Left kidney (tissue), 1 donor: ENCODE measurements at regions not wholly inside any gene's neighbourhood (a gene's known extent, or its start where the extent isn't known, plus 50 kb on each side); places are given as distances from the start of the nearest gene placed in this dataset.
"Not testable (repeated sequence)": the region's sequence is repeated elsewhere in the genome, so short reads cannot be mapped to it uniquely, and the experiment has no call there.

Source experiments
- DNase-seq: peaks from one replicate; pipeline ENCODE4 v3.0.0-alpha.2; 2013

- no peak for DNase-seq
Measured at GRCh38 chr3:30299674-30300385, 306.6 kb upstream of the TGFBR2 start.

GRCh38 chr3:30300809-30301208, 305.6 kb upstream of the TGFBR2 start:
- no peak for DNase-seq

GRCh38 chr3:30302027-30302426, 304.4 kb upstream of the TGFBR2 start:
- no peak for DNase-seq

- no peak for DNase-seq
Measured at GRCh38 chr3:30303770-30304169, 302.6 kb upstream of the TGFBR2 start.

GRCh38 chr3:30305021-30305420, 301.4 kb upstream of the TGFBR2 start:
- DNase-seq, result no peak

- DNase-seq, result no peak
Measured at GRCh38 chr3:30306896-30307295, 299.5 kb upstream of the TGFBR2 start.

- DNase-seq, result no peak
Measured at GRCh38 chr3:30307372-30307950, 298.9 kb upstream of the TGFBR2 start.

GRCh38 chr3:30308131-30308530, 298.3 kb upstream of the TGFBR2 start:
- DNase-seq, result no peak

- DNase-seq, result no peak
Measured at GRCh38 chr3:30309961-30310954, 296.1 kb upstream of the TGFBR2 start.

GRCh38 chr3:30311781-30312180, 294.6 kb upstream of the TGFBR2 start:
- DNase-seq, result no peak

- no peak for DNase-seq
Measured at GRCh38 chr3:30313840-30314239, 292.6 kb upstream of the TGFBR2 start.

GRCh38 chr3:30314757-30315325, 291.6 kb upstream of the TGFBR2 start:
- no peak for DNase-seq

GRCh38 chr3:30315447-30315846, 291.0 kb upstream of the TGFBR2 start:
- peak; percentile 34 for DNase-seq

- no peak for DNase-seq
Measured at GRCh38 chr3:30317561-30317960, 288.8 kb upstream of the TGFBR2 start.

- no peak for DNase-seq
Measured at GRCh38 chr3:30318110-30318509, 288.3 kb upstream of the TGFBR2 start.

- no peak for DNase-seq
Measured at GRCh38 chr3:30319713-30320112, 286.7 kb upstream of the TGFBR2 start.

- no peak for DNase-seq
Measured at GRCh38 chr3:30320392-30320791, 286.0 kb upstream of the TGFBR2 start.

- DNase-seq, result no peak
Measured at GRCh38 chr3:30321065-30321464, 285.3 kb upstream of the TGFBR2 start.

- not testable (repeated sequence) for DNase-seq
Measured at GRCh38 chr3:30323649-30324048, 282.8 kb upstream of the TGFBR2 start.

- peak; percentile 60 for DNase-seq
Measured at GRCh38 chr3:30324587-30324986, 281.8 kb upstream of the TGFBR2 start.

GRCh38 chr3:30327976-30328375, 278.4 kb upstream of the TGFBR2 start:
- not testable (repeated sequence) for DNase-seq

GRCh38 chr3:30328935-30329334, 277.5 kb upstream of the TGFBR2 start:
- DNase-seq, result not testable (repeated sequence)
